ENCODE measurements at regions not wholly inside any gene's neighbourhood (a gene's known extent, or its start where the extent isn't known, plus 50 kb on each side); places are given as distances from the start of the nearest gene placed in this dataset.

DNA sequence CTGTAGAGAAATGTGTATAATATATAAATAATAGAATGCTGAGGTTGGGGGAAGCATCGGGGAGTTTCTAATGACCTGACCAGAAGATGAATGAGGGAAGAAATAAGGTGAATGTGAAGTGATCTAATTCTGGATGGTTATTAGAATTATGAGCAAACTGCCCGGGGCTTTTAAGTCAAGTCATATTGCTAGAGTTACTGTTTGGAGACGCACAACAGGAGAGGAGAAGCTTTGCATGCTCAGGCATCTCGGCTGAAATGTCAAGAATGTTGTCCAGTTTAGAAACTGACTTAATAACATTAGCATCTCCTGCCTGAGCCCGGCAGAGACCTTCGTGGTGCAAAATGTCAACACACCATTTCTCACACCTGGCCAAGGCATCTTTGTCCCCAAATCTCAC lies 119.1 kb downstream of the RRAGC start:
- TF ChIP-seq, protein P1, sequence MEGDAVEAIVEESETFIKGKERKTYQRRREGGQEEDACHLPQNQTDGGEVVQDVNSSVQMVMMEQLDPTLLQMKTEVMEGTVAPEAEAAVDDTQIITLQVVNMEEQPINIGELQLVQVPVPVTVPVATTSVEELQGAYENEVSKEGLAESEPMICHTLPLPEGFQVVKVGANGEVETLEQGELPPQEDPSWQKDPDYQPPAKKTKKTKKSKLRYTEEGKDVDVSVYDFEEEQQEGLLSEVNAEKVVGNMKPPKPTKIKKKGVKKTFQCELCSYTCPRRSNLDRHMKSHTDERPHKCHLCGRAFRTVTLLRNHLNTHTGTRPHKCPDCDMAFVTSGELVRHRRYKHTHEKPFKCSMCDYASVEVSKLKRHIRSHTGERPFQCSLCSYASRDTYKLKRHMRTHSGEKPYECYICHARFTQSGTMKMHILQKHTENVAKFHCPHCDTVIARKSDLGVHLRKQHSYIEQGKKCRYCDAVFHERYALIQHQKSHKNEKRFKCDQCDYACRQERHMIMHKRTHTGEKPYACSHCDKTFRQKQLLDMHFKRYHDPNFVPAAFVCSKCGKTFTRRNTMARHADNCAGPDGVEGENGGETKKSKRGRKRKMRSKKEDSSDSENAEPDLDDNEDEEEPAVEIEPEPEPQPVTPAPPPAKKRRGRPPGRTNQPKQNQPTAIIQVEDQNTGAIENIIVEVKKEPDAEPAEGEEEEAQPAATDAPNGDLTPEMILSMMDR (IDR thresholded peaks at IDR 0.05) = no peak
- no peak for TF ChIP-seq POLR2A (IDR thresholded peaks at IDR 0.05)

Data from adrenal gland (tissue), 5 donors.